Keratinocyte (primary cell): ENCODE measurements at regions not wholly inside any gene's neighbourhood (a gene's known extent, or its start where the extent isn't known, plus 50 kb on each side); places are given as distances from the start of the nearest gene placed in this dataset.

Experiments used
- DNase-seq: peaks from one replicate; pipeline ENCODE4 v3.0.0-alpha.2; 2011; ENCODE audit warnings: low read depth, missing footprints, low spot score
- FAIRE-seq: peaks from 2 replicates; lab custom pipeline; 2011; peaks lifted over from hg19 to GRCh38; lab: Jason Lieb, UNC
- H2AFZ ChIP-seq: 2 replicates; pipeline ENCODE4 v1.6.0; 2012; ENCODE audit warnings: low read length, control low read depth, inconsistent platforms; ENCODE audit not compliant: control insufficient read depth
- H3K27ac ChIP-seq: 2 replicates; pipeline ENCODE4 v1.5.1; 2011; ENCODE audit warnings: low read length; ENCODE audit not compliant: control insufficient read depth, insufficient read depth
- H3K27me3 ChIP-seq: 3 replicates; pipeline ENCODE4 v1.6.0; 2011; ENCODE audit warnings: low read length; ENCODE audit not compliant: control insufficient read depth, insufficient read depth; ENCODE audit errors: extremely low read depth
- H3K36me3 ChIP-seq, 2 experiments: 2 replicates in 1 of 2; 3 replicates in 1 of 2; pipeline ENCODE4 v1.5.1; 2011; ENCODE audit warnings: low read length in 2 of 2, mild to moderate bottlenecking in 1 of 2; ENCODE audit not compliant: control insufficient read depth in 2 of 2, insufficient read depth in 2 of 2; ENCODE audit errors: extremely low read depth in 1 of 2
- H3K4me1 ChIP-seq: 3 replicates; pipeline ENCODE4 v1.5.1; 2011; ENCODE audit warnings: low read length; ENCODE audit not compliant: control insufficient read depth, insufficient read depth; ENCODE audit errors: extremely low read depth
- H3K4me2 ChIP-seq: 3 replicates; pipeline ENCODE4 v1.6.0; 2011; ENCODE audit warnings: low read depth, low read length; ENCODE audit not compliant: control insufficient read depth, insufficient read depth; ENCODE audit errors: extremely low read depth
- H3K4me3 ChIP-seq, 3 experiments: fragments of 200-600 bp in 1 of 3; sonication (generic) in 1 of 3; 2 replicates in 2 of 3; 3 replicates in 1 of 3; pipeline ENCODE4 v1.5.1; 2011 to 2016; ENCODE audit warnings: low read length in 3 of 3, mild to moderate bottlenecking in 3 of 3, control low read depth in 2 of 3, inconsistent platforms in 1 of 3, low read depth in 1 of 3, mixed read lengths in 1 of 3, mixed run types in 1 of 3, moderate library complexity in 1 of 3; ENCODE audit not compliant: control insufficient read depth in 2 of 3, insufficient read depth in 2 of 3; ENCODE audit errors: extremely low read depth in 1 of 3
- H3K79me2 ChIP-seq: 2 replicates; pipeline ENCODE4 v1.6.0; 2012; ENCODE audit warnings: low read length; ENCODE audit not compliant: control insufficient read depth, insufficient read depth
- H3K9ac ChIP-seq: 3 replicates; pipeline ENCODE4 v1.6.0; 2011; ENCODE audit warnings: low read length; ENCODE audit not compliant: control insufficient read depth, insufficient read depth; ENCODE audit errors: extremely low read depth
- H3K9me1 ChIP-seq: 3 replicates; pipeline ENCODE4 v1.6.0; 2011; ENCODE audit warnings: low read length; ENCODE audit not compliant: control insufficient read depth, insufficient read depth; ENCODE audit errors: extremely low read depth
- H3K9me3 ChIP-seq: 2 replicates; pipeline ENCODE4 v1.5.1; 2012; ENCODE audit warnings: low read depth, low read length; ENCODE audit not compliant: control insufficient read depth
- H4K20me1 ChIP-seq: 3 replicates; pipeline ENCODE4 v1.6.0; 2011; ENCODE audit warnings: low read length; ENCODE audit not compliant: control insufficient read depth, insufficient read depth; ENCODE audit errors: extremely low read depth
- CTCF ChIP-seq, 3 experiments: IDR thresholded peaks in 1 of 3; conservative IDR thresholded peaks in 1 of 3; optimal IDR thresholded peaks in 1 of 3; 2 replicates in 2 of 3; 3 replicates in 1 of 3; pipeline versions ENCODE3 to v1.5.1; 2011; ENCODE audit warnings: low read length in 3 of 3, mild to moderate bottlenecking in 3 of 3, moderate library complexity in 2 of 3, control low read depth in 1 of 3, inconsistent platforms in 1 of 3; ENCODE audit not compliant: insufficient read depth in 2 of 3; ENCODE audit errors: extremely low read depth in 1 of 3
- EZH2 ChIP-seq: IDR thresholded peaks from one replicate; pipeline ENCODE4 v1.6.1; 2012; ENCODE audit warnings: inconsistent platforms, mild to moderate bottlenecking, low read length, moderate library complexity
- dilution Hi-C: fragments of 300-500 bp; cut with MboI; formaldehyde crosslinking; loops from one replicate; pipeline ENCODE4 v1.7.0; 2020; ENCODE audit warnings: low sequenced_read_pairs; ENCODE audit not compliant: extremely low pct_ligation_motif_present

- Histone ChIP-seq H3K4me2 (no peak overlapping the region), H3K27ac (no peak overlapping the region), H3K36me3 (no peaks in the 10 kb centered on the region), H2AFZ (no peak overlapping the region), H3K4me3 (no peak overlapping the region), H3K79me2 (no peaks in the 10 kb centered on the region), H3K27me3 (no peaks in the 10 kb centered on the region), H3K9me3 (no peaks in the 10 kb centered on the region), H3K9me1 (no peaks in the 10 kb centered on the region), H3K9ac (no peak overlapping the region), H4K20me1 (no peaks in the 10 kb centered on the region), H3K4me1 (peaks cover 6% of the 10 kb centered on the region)
- dilution Hi-C loops: no loop called here
- TF ChIP-seq EZH2: no peak
- no peak for TF ChIP-seq CTCF (optimal IDR thresholded peaks at IDR 0.05 in 1 of 3, IDR thresholded peaks at IDR 0.05 in 1 of 3, conservative IDR thresholded peaks at IDR 0.05 in 1 of 3; ENCODE audit: extremely low read depth in 1 of 3, insufficient read depth in 2 of 3, low read length in 3 of 3)
- FAIRE-seq (no peak), DNase-seq (no peak)
Measured at GRCh38 chr3:72479651-72480215, 368.5 kb downstream of the SHQ1 start.

GRCh38 chr3:72476139-72476483, 372.1 kb downstream of the SHQ1 start:
- Histone ChIP-seq H3K36me3 (no peaks in the 10 kb centered on the region), H3K9me3 (no peaks in the 10 kb centered on the region), H3K27me3 (no peaks in the 10 kb centered on the region), H3K27ac (no peak overlapping the region), H3K4me3 (no peak overlapping the region), H3K79me2 (no peaks in the 10 kb centered on the region), H3K4me2 (no peak overlapping the region), H3K9ac (no peak overlapping the region), H2AFZ (no peak overlapping the region), H4K20me1 (no peaks in the 10 kb centered on the region), H3K4me1 (no peaks in the 10 kb centered on the region), H3K9me1 (no peaks in the 10 kb centered on the region)
- DNase-seq (no peak), FAIRE-seq (no peak)
- dilution Hi-C loops: no loop called here
- TF ChIP-seq CTCF (optimal IDR thresholded peaks at IDR 0.05 in 1 of 3, IDR thresholded peaks at IDR 0.05 in 1 of 3, conservative IDR thresholded peaks at IDR 0.05 in 1 of 3; ENCODE audit: extremely low read depth in 1 of 3, insufficient read depth in 2 of 3, low read length in 3 of 3) (no peak), EZH2 (no peak)
